GM12878 (cell line): ENCODE measurements at regions not wholly inside any gene's neighbourhood (a gene's known extent, or its start where the extent isn't known, plus 50 kb on each side); places are given as distances from the start of the nearest gene placed in this dataset.

Source experiments
- ATAC-seq: fragments of 200-7000 bp; cut with Tn5 transposase; 3 replicates; pipeline ENCODE4 v1.9.1; 2020; ENCODE audit warnings: mild to moderate bottlenecking, moderate library complexity
- BruUV-seq: library from RNA; stranded (reverse); fragments of 400-500 nt; replicated peaks from 2 replicates; lab custom pipeline; 2021; lab: Mats Ljungman, UMichigan
- CTCF ChIA-PET: fragments of 300-600 bp; sonication (Branson Sonifier 250); formaldehyde crosslinking; extraction: SDS; loops from one replicate; lab custom pipeline; 2021; ENCODE audit warnings: inconsistent platforms; lab: Yijun Ruan, JAX
- POLR2A ChIA-PET: fragments of 350-600 bp; formaldehyde crosslinking; extraction: SDS; loops from one replicate; lab custom pipeline; 2021; ENCODE audit warnings: inconsistent platforms; lab: Charles Lee
- RAD21 ChIA-PET: fragments of 300-600 bp; sonication (Branson Sonifier 250); formaldehyde crosslinking; loops from one replicate; lab custom pipeline; 2023; ENCODE audit warnings: antibody characterized with exemption; ENCODE audit not compliant: unreplicated experiment; lab: Charles Lee
- SMC1A ChIA-PET: fragments of 300-600 bp; sonication (Branson Sonifier 250); formaldehyde crosslinking; loops from one replicate; lab custom pipeline; 2023; ENCODE audit not compliant: unreplicated experiment, uncharacterized antibody; lab: Charles Lee
- DNase-seq: peaks from one replicate; pipeline ENCODE4 v3.0.0-alpha.2; 2011; ENCODE audit warnings: low read depth, low spot score
- FAIRE-seq: peaks from 3 replicates; lab custom pipeline; 2011; peaks lifted over from hg19 to GRCh38; lab: Jason Lieb, UNC
- H2AFZ ChIP-seq: 2 replicates; pipeline ENCODE4 v1.6.0; 2011; ENCODE audit warnings: low read depth, low read length, control low read depth; ENCODE audit not compliant: control insufficient read depth
- H3K27ac ChIP-seq: 2 replicates; pipeline ENCODE4 v1.5.1; 2011; ENCODE audit warnings: control low read depth; ENCODE audit not compliant: control insufficient read depth, insufficient read depth
- H3K27me3 ChIP-seq, 2 experiments: replicated peaks in 1 of 2; 2 replicates each; pipeline versions ENCODE4 v1.6.0 to v1.6.1; 2011; ENCODE audit warnings: low read length in 1 of 2; ENCODE audit not compliant: control insufficient read depth in 2 of 2, insufficient read depth in 2 of 2
- H3K36me3 ChIP-seq, 2 experiments: 2 replicates each; pipeline ENCODE4 v1.5.1; 2011; ENCODE audit warnings: low read length in 1 of 2; ENCODE audit not compliant: control insufficient read depth in 2 of 2, insufficient read depth in 2 of 2
- H3K4me1 ChIP-seq: 2 replicates; pipeline ENCODE4 v1.6.1; 2011; ENCODE audit warnings: mild to moderate bottlenecking, low read length, moderate library complexity, mixed read lengths; ENCODE audit not compliant: control insufficient read depth, insufficient read depth
- H3K4me2 ChIP-seq: 2 replicates; pipeline ENCODE4 v1.6.0; 2011; ENCODE audit warnings: control low read depth; ENCODE audit not compliant: control insufficient read depth, insufficient read depth
- H3K4me3 ChIP-seq: fragments of 200-600 bp; sonication (generic); 2 replicates; pipeline ENCODE4 v1.5.1; 2016
- H3K79me2 ChIP-seq: 2 replicates; pipeline ENCODE4 v1.6.0; 2011; ENCODE audit warnings: low read length; ENCODE audit not compliant: control insufficient read depth, insufficient read depth
- H3K9ac ChIP-seq: 2 replicates; pipeline ENCODE4 v1.8.0; 2011; ENCODE audit warnings: low read length, control low read depth, mixed read lengths; ENCODE audit not compliant: control insufficient read depth, insufficient read depth
- H3K9me3 ChIP-seq: replicated peaks from 3 replicates; pipeline ENCODE4 v1.5.1; 2011; ENCODE audit warnings: mild to moderate bottlenecking, low read length; ENCODE audit not compliant: control insufficient read depth, insufficient read depth
- H4K20me1 ChIP-seq: 2 replicates; pipeline ENCODE4 v1.6.0; 2011; ENCODE audit not compliant: control insufficient read depth, insufficient read depth
- RAD21 ChIP-seq: IDR thresholded peaks from 2 replicates; pipeline ENCODE4 v1.6.1; 2011; ENCODE audit warnings: mild to moderate bottlenecking, low read depth, low read length, moderate library complexity; ENCODE audit not compliant: insufficient read depth
- SMAD5 ChIP-seq: IDR thresholded peaks from 2 replicates; pipeline ENCODE4 v1.6.1; 2016; ENCODE audit warnings: antibody characterized with exemption, low read depth
- YY1 ChIP-seq: IDR thresholded peaks from 2 replicates; pipeline ENCODE4 v1.6.1; 2011; ENCODE audit warnings: low read depth, mild to moderate bottlenecking, low read length
- WGBS: methylation state at CpG from one replicate; pipeline ENCODE4 v1.1.6; 2016; ENCODE audit warnings: low lambda C conversion rate; ENCODE audit not compliant: insufficient replicate concordance, insufficient coverage; ENCODE audit errors: missing lambda C conversion rate; 5-methylcytosine and 5-hydroxymethylcytosine counted together
- in situ Hi-C: fragments of 300-500 bp; cut with MboI; formaldehyde crosslinking; loops from 9 replicates; pipeline ENCODE4 v1.14.3; 2018; ENCODE audit warnings: mixed read lengths
- intact Hi-C: fragments of 100-400 bp; cut with micrococcal nuclease; formaldehyde crosslinking; loops from one replicate; pipeline ENCODE4 v1.14.2; 2022; ENCODE audit not compliant: unreplicated experiment
- TF ChIP-seq, protein P1 (sequence below): IDR thresholded peaks from 2 replicates; pipeline ENCODE4 v1.6.1; 2011; ENCODE audit warnings: low read depth, low read length, improper control_type of control experiment, borderline replicate concordance
- TF ChIP-seq, protein P2 (sequence below), 3 experiments: IDR thresholded peaks in 2 of 3; conservative IDR thresholded peaks in 1 of 3; 2 replicates each; pipeline ENCODE4 v1.5.1; 2011; ENCODE audit warnings: low read depth in 3 of 3, low read length in 3 of 3, mild to moderate bottlenecking in 3 of 3, control low read depth in 2 of 3, moderate library complexity in 2 of 3, inconsistent platforms in 1 of 3, mixed read lengths in 1 of 3; ENCODE audit not compliant: control insufficient read depth in 2 of 3, insufficient read depth in 1 of 3; ENCODE audit errors: extremely low read depth in 1 of 3

DNA sequence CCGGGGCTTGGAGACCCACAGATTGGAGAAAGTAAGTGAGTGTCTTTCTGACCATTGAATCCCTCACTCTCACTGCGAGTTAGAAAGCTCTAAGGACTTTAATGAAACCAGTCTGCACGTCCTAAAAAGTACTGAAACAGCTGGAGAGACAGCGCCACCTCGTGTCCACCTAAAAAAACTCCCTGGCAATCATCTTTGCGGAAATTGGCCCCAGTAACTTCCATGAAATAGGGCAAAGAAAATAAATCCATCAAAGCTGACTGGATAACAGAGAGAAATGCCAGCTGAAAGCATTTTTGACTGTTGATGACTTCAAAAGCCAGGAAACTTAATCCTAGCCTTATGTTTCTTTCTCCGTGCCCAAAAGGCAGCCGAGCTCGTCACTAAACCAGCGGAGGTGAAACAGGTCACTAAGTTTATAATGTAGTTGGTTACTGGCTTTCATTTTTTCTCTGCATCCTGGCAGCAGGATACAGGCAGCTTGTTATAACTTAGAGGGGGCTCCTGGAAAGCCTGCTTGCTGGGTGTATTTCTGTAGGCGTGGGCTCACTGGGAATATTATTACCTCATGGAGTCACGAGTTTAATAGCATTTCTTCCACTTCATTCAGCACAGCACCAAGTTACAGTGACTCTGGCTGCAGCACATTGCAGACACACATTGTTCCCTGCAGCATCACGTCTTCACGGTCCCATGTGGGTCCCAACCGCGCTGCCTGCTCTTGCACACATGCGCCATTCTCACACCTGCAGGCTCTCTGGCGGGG lies 266.5 kb downstream of the HRH4 start (continued):
- TF ChIP-seq RAD21 = peak; percentile 84
- 0 out of 2 replicates have a peak, but pooled peaks have one; percentile 35 for TF ChIP-seq YY1

DNA sequence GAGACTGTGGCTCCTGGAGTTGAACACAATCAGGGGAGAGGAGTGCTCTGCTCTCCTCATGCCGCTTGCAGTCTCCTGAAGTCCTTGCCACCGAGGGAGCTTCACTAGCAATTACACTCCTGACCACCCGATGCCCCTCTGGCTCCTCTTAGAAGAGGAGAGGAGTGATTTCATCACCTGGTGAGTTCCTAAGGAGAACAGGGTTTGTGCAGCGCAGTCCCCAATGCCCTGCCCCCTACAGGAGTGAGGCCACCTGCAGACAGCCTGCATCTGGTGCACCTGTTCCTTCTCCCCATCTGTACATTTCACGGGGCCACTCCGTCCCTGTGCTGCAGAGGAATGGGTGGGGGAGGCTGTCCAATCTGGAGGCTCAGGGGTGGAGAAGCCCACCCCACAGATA lies 267.2 kb downstream of the HRH4 start:
- Histone ChIP-seq H4K20me1 (no peaks in the 10 kb centered on the region), H2AFZ (no peak overlapping the region), H3K27ac (no peak overlapping the region), H3K79me2 (no peaks in the 10 kb centered on the region), H3K36me3 (no peaks in the 10 kb centered on the region), H3K4me2 (no peak overlapping the region), H3K4me1 (no peaks in the 10 kb centered on the region), H3K9me3 (no peaks in the 10 kb centered on the region), H3K4me3 (no peak overlapping the region), H3K9ac (no peak overlapping the region), H3K27me3 (no peaks in the 10 kb centered on the region; a peak in 1 of 4 replicates)
- SMC1A ChIA-PET = interaction anchor here (1.0 to 2.6 kb wide), 4 partner anchors 130 to 242 kb away, joined by 3 to 14 read pairs (median 4); no protein-coding TSS in a partner anchor
- POLR2A ChIA-PET = no interaction called here
- 10% methylated on average over 6 of the region's 6 CpGs for WGBS
- DNase-seq = no peak
- no TSS peak for BruUV-seq
- in situ Hi-C loops (no loop called here), intact Hi-C loops (no loop called here)
- TF ChIP-seq SMAD5 = no peak
- TF ChIP-seq, protein P1, sequence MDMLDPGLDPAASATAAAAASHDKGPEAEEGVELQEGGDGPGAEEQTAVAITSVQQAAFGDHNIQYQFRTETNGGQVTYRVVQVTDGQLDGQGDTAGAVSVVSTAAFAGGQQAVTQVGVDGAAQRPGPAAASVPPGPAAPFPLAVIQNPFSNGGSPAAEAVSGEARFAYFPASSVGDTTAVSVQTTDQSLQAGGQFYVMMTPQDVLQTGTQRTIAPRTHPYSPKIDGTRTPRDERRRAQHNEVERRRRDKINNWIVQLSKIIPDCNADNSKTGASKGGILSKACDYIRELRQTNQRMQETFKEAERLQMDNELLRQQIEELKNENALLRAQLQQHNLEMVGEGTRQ = no peak
- TF ChIP-seq, protein P2, sequence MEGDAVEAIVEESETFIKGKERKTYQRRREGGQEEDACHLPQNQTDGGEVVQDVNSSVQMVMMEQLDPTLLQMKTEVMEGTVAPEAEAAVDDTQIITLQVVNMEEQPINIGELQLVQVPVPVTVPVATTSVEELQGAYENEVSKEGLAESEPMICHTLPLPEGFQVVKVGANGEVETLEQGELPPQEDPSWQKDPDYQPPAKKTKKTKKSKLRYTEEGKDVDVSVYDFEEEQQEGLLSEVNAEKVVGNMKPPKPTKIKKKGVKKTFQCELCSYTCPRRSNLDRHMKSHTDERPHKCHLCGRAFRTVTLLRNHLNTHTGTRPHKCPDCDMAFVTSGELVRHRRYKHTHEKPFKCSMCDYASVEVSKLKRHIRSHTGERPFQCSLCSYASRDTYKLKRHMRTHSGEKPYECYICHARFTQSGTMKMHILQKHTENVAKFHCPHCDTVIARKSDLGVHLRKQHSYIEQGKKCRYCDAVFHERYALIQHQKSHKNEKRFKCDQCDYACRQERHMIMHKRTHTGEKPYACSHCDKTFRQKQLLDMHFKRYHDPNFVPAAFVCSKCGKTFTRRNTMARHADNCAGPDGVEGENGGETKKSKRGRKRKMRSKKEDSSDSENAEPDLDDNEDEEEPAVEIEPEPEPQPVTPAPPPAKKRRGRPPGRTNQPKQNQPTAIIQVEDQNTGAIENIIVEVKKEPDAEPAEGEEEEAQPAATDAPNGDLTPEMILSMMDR (IDR thresholded peaks at IDR 0.05 in 2 of 3, conservative IDR thresholded peaks at IDR 0.05 in 1 of 3; ENCODE audit: control insufficient read depth in 2 of 3, extremely low read depth in 1 of 3, insufficient read depth in 1 of 3, low read depth in 3 of 3, low read length in 3 of 3) = peak in 1 of 3 experiments; percentile 7; a peak in 1 of 6 replicates
- RAD21 ChIA-PET = interaction anchor here (1.4 to 2.0 kb wide), 2 partner anchors 239 to 242 kb away, joined by 6 to 10 read pairs; no protein-coding TSS in a partner anchor
- FAIRE-seq = no peak
- ATAC-seq = no peak
- CTCF ChIA-PET = interaction anchor here (0.6 to 8.5 kb wide), 9 partner anchors 10 to 369 kb away, joined by 3 to 129 read pairs (median 8); no protein-coding TSS in a partner anchor
